Fibroblast of lung (primary cell): ENCODE measurements at regions not wholly inside any gene's neighbourhood (a gene's known extent, or its start where the extent isn't known, plus 50 kb on each side); places are given as distances from the start of the nearest gene placed in this dataset.

ENCODE experiments used
- EZH2 ChIP-seq: IDR thresholded peaks from 2 replicates; pipeline ENCODE4 v1.5.1; 2012; ENCODE audit warnings: low read length, control low read depth, mild to moderate bottlenecking; ENCODE audit errors: missing control alignments
- TF ChIP-seq, protein P1 (sequence below), 2 donors: IDR thresholded peaks in 1 of 2; conservative IDR thresholded peaks in 1 of 2; 1 replicate in 1 of 2; 2 replicates in 1 of 2; pipeline ENCODE4 v1.5.1; 2011 to 2012; ENCODE audit warnings: low read length in 2 of 2, control low read depth in 1 of 2, inconsistent platforms in 1 of 2, low read depth in 1 of 2, mild to moderate bottlenecking in 1 of 2

DNA sequence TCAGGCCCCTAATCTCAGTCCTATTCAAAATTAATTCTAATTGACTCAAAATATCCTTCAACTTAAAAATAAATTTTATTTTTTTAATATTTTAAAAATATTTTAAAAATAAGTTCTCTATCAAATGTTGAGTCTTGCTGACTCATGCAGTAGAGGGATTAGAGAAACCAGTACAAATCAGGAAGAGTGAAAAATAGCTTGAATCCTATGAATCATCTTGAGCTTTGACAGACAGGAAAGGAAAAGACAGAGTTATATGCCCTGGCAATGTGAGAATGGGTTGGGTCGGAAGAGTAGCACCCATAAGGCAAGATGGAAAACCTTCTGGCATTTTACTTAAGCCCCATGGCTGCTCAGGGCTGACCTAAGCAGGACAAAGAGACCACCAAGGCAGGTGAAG, 346.6 kb upstream of the RUNX1 start:
- TF ChIP-seq, protein P1, sequence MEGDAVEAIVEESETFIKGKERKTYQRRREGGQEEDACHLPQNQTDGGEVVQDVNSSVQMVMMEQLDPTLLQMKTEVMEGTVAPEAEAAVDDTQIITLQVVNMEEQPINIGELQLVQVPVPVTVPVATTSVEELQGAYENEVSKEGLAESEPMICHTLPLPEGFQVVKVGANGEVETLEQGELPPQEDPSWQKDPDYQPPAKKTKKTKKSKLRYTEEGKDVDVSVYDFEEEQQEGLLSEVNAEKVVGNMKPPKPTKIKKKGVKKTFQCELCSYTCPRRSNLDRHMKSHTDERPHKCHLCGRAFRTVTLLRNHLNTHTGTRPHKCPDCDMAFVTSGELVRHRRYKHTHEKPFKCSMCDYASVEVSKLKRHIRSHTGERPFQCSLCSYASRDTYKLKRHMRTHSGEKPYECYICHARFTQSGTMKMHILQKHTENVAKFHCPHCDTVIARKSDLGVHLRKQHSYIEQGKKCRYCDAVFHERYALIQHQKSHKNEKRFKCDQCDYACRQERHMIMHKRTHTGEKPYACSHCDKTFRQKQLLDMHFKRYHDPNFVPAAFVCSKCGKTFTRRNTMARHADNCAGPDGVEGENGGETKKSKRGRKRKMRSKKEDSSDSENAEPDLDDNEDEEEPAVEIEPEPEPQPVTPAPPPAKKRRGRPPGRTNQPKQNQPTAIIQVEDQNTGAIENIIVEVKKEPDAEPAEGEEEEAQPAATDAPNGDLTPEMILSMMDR (conservative IDR thresholded peaks at IDR 0.05 in 1 of 2, IDR thresholded peaks at IDR 0.05 in 1 of 2; ENCODE audit: low read depth in 1 of 2, low read length in 2 of 2) = no peak
- no peak for TF ChIP-seq EZH2
